Stimulated activated naive CD8-positive, alpha-beta T cell treated with anti-CD3 and anti-CD28 coated beads, Interleukin-15, Interleukin-2, amounts not matched to agents 100 U/mL and 50 U/mL, for 24 hours (primary cell): ENCODE measurements at regions not wholly inside any gene's neighbourhood (a gene's known extent, or its start where the extent isn't known, plus 50 kb on each side); places are given as distances from the start of the nearest gene placed in this dataset.

Experiments used
- ATAC-seq: fragments of 150-1000 bp; cut with Tn5 transposase; one replicate; pipeline ENCODE4 v1.10.0; 2021
- DNase-seq: peaks from one replicate; pipeline ENCODE4 v3.0.0; 2021

- no peak for DNase-seq
- no peak for ATAC-seq
Observed at GRCh38 chr1:56390934-56391731, 188.2 kb downstream of the PLPP3 start.

GRCh38 chr1:56390232-56390867 is 189.0 kb downstream of the PLPP3 start:
- ATAC-seq (no peak), DNase-seq (no peak)

- no peak for ATAC-seq
- no peak for DNase-seq
Observed at GRCh38 chr1:56389813-56390212, 189.6 kb downstream of the PLPP3 start.

- ATAC-seq = no peak
- DNase-seq = no peak
Observed at GRCh38 chr1:56387071-56387740, 192.2 kb downstream of the PLPP3 start.

GRCh38 chr1:56385314-56385713 is 194.0 kb downstream of the PLPP3 start:
- ATAC-seq = no peak

GRCh38 chr1:56382929-56383328 is 196.4 kb downstream of the PLPP3 start:
- ATAC-seq (no peak), DNase-seq (no peak)

More at GRCh38 chr1:56385314-56385713, 194.0 kb downstream of the PLPP3 start:
- no peak for DNase-seq

GRCh38 chr1:56380531-56380930 is 198.8 kb downstream of the PLPP3 start:
- no peak for DNase-seq
- no peak for ATAC-seq

GRCh38 chr1:56378341-56379070 is 200.9 kb downstream of the PLPP3 start:
- DNase-seq (no peak), ATAC-seq (no peak)

GRCh38 chr1:56377431-56377830 is 201.9 kb downstream of the PLPP3 start:
- no peak for DNase-seq
- no peak for ATAC-seq

- ATAC-seq (no peak), DNase-seq (no peak)
Observed at GRCh38 chr1:56376188-56376984, 203.0 kb downstream of the PLPP3 start.

GRCh38 chr1:56375326-56375804 is 204.0 kb downstream of the PLPP3 start:
- DNase-seq = no peak

GRCh38 chr1:56374026-56374974 is 205.1 kb downstream of the PLPP3 start:
- ATAC-seq = no peak
- no peak for DNase-seq

More at GRCh38 chr1:56375326-56375804, 204.0 kb downstream of the PLPP3 start:
- ATAC-seq = no peak

- ATAC-seq (no peak), DNase-seq (no peak)
Observed at GRCh38 chr1:56370513-56370912, 208.8 kb downstream of the PLPP3 start.

GRCh38 chr1:56363007-56363770 is 216.2 kb downstream of the PLPP3 start:
- no peak for DNase-seq
- ATAC-seq = no peak

- ATAC-seq (no peak), DNase-seq (no peak)
Observed at GRCh38 chr1:56360021-56360420, 219.3 kb downstream of the PLPP3 start.

GRCh38 chr1:56359056-56359455 is 220.3 kb downstream of the PLPP3 start:
- DNase-seq (no peak), ATAC-seq (no peak)

GRCh38 chr1:56357927-56358690 is 221.3 kb downstream of the PLPP3 start:
- ATAC-seq (no peak), DNase-seq (no peak)

GRCh38 chr1:56356376-56356990 is 222.9 kb downstream of the PLPP3 start:
- ATAC-seq (no peak), DNase-seq (no peak)
